GM18498 (cell line): ENCODE measurements at regions not wholly inside any gene's neighbourhood (a gene's known extent, or its start where the extent isn't known, plus 50 kb on each side); places are given as distances from the start of the nearest gene placed in this dataset.

Experiments used
- ATAC-seq: cut with Tn5 transposase; IDR thresholded peaks from one replicate; pipeline ENCODE4 v1.9.1; 2021; ENCODE audit warnings: mild to moderate bottlenecking, moderate library complexity; ENCODE audit not compliant: unreplicated experiment

- ATAC-seq, result no peak
Observed at GRCh38 chrX:39971760-39972159, 126.0 kb downstream of the BCOR start.

DNA sequence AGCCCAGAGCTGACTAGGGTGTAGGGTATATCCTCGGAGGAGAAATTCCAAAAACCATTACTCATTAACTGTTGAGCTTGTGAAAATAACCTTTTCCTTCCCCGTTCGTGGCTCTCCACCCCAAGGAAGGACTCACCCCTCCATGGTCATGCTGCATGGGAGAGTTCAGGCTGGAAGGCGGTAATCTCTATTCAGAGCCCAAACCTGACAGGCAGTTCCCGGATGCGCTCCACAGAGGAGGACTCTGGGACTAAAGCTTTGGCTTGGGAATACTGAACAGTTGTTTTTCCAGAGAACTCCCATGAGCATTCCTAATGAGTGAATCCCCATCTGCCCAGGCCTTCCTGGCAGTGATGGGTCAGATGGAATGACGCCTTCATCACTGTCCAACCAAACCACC lies 125.4 kb downstream of the BCOR start:
- ATAC-seq, result no peak

DNA sequence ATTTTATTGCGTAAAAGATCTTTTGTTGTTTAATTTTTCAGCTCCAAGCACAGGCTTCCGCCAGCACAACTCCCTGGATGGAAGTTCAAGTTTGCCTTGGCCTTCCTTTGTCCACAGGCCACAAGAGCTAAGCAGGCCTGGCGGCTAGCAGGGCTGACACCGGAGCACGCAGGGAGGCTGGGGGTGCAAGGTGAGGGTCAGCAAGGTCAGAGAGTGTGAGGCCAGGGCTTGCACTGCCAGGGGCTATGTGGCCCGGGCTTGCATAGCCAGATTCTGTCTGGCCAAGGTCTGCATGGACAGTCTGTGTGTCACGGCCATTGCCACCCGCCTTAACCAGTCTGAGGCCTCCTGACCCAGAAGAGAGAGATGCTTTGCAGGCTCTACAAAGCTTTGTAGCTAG lies 123.9 kb downstream of the BCOR start:
- no peak for ATAC-seq

DNA sequence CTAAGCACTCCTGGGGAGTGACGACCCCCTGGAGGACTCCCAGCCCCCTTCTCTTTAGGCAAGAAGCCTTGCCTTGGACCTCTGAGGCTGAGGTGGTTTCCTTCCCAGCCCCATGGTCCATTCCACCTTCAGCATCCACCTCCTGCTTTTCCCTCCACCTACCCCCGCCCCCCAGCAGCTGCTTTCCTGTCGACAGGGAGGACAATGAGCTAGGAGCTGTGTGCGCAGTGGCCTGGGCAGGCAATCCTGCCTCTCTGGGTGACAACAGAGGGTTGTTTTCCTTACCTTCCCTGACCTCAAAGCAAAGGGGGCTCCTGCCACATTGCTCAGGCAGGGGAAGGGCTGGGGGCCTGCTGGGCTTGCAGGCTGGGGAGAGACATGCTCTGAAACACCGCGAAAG lies 123.5 kb downstream of the BCOR start:
- ATAC-seq, result no peak

DNA sequence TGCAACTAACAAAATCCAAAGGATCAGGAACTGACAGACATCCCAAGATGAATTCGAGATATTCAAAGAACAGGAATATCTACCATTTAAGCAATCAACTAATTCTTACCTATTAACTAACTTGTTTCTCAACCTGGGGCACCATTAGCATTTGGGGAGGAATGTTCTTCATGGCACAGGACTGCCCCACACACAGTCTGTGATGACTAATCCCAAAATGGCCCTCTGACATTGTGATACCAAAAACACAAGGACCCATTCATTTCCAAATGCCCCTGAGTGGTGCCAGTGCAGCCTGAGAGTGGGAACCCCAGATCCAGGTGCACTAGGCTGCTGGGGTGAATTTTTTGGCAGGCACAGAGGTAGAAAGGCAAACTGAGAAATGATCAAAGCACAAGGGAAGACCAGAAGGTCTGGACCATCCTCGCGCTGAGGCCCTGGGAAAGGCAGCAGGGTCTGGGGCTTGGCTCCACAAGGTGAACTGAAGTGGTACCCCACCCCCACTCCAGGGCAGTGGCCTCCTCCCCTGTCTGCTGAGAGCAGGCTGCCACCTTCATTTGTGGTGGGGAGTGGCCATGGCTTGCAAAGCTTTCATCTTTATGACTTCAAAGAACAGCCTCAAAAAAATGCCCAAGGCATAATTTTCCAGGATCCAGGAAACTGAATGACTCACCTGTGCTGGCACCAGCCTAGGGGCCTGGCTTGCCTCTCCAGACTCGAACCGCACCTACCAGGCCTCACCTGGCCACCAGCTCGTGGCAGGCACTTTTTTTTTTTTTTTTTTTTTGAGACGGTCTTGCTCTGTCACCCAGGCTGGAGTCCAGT lies 122.4 kb downstream of the BCOR start:
- ATAC-seq, result no peak

DNA sequence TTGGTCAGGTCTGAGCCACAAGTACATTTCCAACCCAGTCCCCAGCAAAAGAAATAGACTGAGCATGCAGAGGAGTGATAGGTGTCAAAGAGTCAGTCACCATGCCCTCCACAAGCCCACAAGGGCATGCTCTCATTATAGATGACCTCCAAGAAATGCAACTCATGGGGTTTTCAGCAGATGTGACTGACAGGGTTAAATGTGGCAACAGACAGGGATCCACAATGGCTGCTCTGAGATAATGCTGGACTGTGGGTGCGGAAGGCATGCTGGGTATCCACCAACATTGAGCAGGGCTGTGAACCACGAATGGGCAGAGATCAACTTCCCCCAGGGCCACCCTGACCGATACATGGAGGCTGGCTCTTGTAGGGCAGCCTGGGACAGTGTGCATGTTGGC lies 115.8 kb downstream of the BCOR start:
- no peak for ATAC-seq

- ATAC-seq, result no peak
Observed at GRCh38 chrX:39982948-39983347, 114.8 kb downstream of the BCOR start.

- ATAC-seq, result no peak
Observed at GRCh38 chrX:39983715-39984114, 114.0 kb downstream of the BCOR start.

GRCh38 chrX:39984191-39984956 lies 113.4 kb downstream of the BCOR start:
- no peak for ATAC-seq

DNA sequence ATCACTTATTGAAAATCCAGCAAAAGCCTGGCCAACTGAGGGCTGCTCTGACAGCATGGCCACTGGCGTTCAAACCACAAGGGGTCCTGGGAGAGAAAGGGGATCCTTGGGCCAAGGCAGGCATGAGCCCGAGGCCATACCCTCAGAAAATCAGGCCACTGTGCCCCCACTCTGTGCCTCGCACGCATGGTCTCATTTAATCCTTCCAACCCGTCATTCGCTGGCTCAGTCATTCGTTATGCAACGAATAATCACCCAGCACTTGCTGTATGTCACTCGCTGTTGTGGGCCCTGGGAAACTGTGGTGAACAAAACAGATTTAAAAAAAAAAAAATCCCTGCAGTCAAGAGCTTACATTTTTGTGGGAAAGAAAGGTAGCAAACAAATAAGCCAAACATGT lies 112.7 kb downstream of the BCOR start:
- no peak for ATAC-seq

- no peak for ATAC-seq
Observed at GRCh38 chrX:39985551-39985950, 112.2 kb downstream of the BCOR start.

DNA sequence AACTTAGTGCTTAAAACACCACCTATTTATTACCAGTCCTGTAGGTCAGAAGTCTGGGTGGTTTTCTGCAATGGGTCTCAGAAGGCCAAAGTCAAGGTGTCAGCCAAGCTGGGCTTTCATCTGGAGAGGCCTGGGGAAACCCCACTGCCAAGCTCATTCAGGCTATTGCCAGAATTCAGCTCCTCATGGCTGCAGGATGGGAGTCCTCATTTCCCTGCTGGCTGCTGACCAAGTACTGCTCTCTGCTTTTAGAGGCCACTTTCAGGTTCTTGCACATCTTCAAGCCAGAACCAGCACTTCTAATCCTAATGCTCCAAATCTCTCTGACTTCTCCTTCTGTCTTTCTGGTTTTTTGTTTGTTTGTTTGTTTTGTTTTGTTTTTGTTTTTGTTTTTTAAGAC lies 109.3 kb downstream of the BCOR start:
- ATAC-seq, result no peak

- no peak for ATAC-seq
Observed at GRCh38 chrX:39990388-39990787, 107.4 kb downstream of the BCOR start.

- ATAC-seq, result no peak
Observed at GRCh38 chrX:39992300-39992699, 105.5 kb downstream of the BCOR start.

DNA sequence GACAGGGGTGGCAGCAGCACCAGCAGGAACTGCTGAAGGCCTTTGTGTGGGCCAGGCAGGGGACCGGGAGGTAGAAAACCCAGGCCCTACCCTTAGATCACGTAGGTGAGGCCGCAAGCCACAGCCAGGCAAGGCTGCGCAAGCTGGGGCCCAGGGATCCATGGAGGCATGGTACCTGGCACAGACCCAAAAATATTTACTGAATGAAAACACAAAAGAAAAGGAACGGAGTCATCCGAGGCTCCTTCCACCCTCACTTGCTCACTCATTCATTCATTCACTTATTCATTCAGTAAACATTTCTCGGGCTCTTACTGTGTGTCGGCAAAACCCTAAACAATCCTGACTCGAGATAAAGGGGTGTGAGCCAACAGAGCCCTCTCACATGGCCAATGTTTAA lies 102.3 kb downstream of the BCOR start:
- ATAC-seq, result no peak

GRCh38 chrX:39996536-39996935 lies 101.2 kb downstream of the BCOR start:
- ATAC-seq, result no peak

DNA sequence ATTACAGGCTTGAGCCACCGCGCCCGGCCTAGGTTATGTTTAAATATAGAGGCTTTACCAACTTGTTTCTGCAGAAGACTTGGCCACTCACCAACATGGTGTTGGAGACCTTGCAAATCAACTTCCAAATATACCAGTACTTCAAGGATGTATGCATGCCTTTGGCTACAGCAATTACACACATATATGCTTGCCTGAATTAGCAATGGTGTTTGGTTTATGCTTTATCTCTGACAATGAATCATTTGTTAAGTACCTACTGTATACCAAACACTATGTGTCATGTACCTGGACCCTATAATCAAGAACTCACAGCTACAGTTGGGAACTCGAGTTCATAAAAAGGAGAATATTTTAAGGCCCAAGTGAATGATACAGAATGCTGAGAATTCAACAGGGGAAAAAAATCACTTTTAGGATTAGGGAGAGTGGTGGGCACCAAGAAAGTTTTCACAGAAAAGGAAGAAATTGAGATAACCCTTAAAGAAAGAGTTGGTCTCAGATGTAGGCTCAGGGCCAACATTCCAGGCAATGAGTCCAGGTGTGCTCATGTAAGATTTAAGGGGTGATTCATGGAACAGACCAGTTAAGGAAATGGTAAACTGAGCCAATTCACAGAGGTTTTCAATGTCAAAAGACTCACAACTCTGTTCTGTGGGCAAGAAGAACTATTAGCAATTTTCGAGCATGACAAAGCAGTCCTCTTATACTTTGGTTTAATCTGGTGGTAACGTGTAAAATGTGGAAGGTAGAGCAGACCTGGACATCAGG lies 98.9 kb downstream of the BCOR start:
- ATAC-seq, result no peak
